ENCODE measurements at regions not wholly inside any gene's neighbourhood (a gene's known extent, or its start where the extent isn't known, plus 50 kb on each side); places are given as distances from the start of the nearest gene placed in this dataset.

GRCh38 chr19:22530042-22530441 lies 104.1 kb upstream of the ZNF492 start:
- H3K27me3 ChIP-seq (ENCODE audit: insufficient read depth, low read length, poor library complexity) = no peaks in the 10 kb centered on the region
- DNase-seq (no peak), ATAC-seq (ENCODE audit: insufficient read depth, low read depth) (no peak)
- peaks cover 9% of the 10 kb centered on the region for H3K9me3 ChIP-seq (ENCODE audit: insufficient read depth, low read length, severe bottlenecking)
- H3K9ac ChIP-seq (ENCODE audit: low read depth, low read length) = no peak overlapping the region
- no peak overlapping the region for H2AFZ ChIP-seq (ENCODE audit: low read depth, low read length)
- H3K27ac ChIP-seq (ENCODE audit: low read length) = no peak overlapping the region
- TF ChIP-seq, protein P1, sequence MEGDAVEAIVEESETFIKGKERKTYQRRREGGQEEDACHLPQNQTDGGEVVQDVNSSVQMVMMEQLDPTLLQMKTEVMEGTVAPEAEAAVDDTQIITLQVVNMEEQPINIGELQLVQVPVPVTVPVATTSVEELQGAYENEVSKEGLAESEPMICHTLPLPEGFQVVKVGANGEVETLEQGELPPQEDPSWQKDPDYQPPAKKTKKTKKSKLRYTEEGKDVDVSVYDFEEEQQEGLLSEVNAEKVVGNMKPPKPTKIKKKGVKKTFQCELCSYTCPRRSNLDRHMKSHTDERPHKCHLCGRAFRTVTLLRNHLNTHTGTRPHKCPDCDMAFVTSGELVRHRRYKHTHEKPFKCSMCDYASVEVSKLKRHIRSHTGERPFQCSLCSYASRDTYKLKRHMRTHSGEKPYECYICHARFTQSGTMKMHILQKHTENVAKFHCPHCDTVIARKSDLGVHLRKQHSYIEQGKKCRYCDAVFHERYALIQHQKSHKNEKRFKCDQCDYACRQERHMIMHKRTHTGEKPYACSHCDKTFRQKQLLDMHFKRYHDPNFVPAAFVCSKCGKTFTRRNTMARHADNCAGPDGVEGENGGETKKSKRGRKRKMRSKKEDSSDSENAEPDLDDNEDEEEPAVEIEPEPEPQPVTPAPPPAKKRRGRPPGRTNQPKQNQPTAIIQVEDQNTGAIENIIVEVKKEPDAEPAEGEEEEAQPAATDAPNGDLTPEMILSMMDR (IDR thresholded peaks at IDR 0.05; ENCODE audit: borderline replicate concordance, extremely low read depth, low read length, poor library complexity, severe bottlenecking) = no peak
- no peak for TF ChIP-seq EZH2 (IDR thresholded peaks at IDR 0.05; ENCODE audit: borderline replicate concordance, low read depth, low read length, severe bottlenecking)
- no peak overlapping the region for H3K4me3 ChIP-seq (ENCODE audit: low read depth in 1 of 2, low read length in 2 of 2)
- H4K20me1 ChIP-seq (ENCODE audit: insufficient read depth, low read length) = no peaks in the 10 kb centered on the region
- no peaks in the 10 kb centered on the region for H3K79me2 ChIP-seq (ENCODE audit: insufficient read depth, low read length)
- no peaks in the 10 kb centered on the region for H3K4me1 ChIP-seq (ENCODE audit: insufficient read depth, low read length)
- no peak overlapping the region for H3K4me2 ChIP-seq (ENCODE audit: insufficient read depth, low read length)
- H3K36me3 ChIP-seq (ENCODE audit: insufficient read depth, low read length) = no peaks in the 10 kb centered on the region

DNA sequence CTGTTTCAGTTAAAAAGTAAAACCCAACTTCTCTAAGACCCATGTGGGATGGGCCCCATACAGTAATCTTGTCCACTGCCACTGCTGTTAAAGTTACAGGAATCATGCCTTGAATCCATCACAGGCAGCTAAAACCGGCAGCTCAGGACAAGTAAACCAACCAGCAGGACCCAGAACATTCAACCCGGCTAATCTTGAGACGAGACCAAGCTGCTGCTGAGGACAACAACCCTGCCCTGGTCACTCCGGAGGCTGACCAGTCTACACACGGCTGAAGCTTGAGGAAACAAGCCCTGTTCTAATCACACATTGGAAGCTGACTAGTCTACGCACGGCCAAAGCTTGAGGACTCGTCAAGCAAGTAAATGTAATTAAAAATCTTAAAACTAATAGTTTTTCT lies 105.2 kb upstream of the ZNF492 start:
- peaks cover 9% of the 10 kb centered on the region for H3K9me3 ChIP-seq (ENCODE audit: insufficient read depth, low read length, severe bottlenecking)
- no peaks in the 10 kb centered on the region for H3K36me3 ChIP-seq (ENCODE audit: insufficient read depth, low read length)
- no peaks in the 10 kb centered on the region for H3K4me1 ChIP-seq (ENCODE audit: insufficient read depth, low read length)
- H2AFZ ChIP-seq (ENCODE audit: low read depth, low read length) = no peak overlapping the region
- H3K27ac ChIP-seq (ENCODE audit: low read length) = no peak overlapping the region
- no peak overlapping the region for H3K4me2 ChIP-seq (ENCODE audit: insufficient read depth, low read length)
- H3K4me3 ChIP-seq (ENCODE audit: low read depth in 1 of 2, low read length in 2 of 2) = no peak overlapping the region
- ATAC-seq (ENCODE audit: insufficient read depth, low read depth) (no peak), DNase-seq (no peak)
- H4K20me1 ChIP-seq (ENCODE audit: insufficient read depth, low read length) = no peaks in the 10 kb centered on the region
- H3K9ac ChIP-seq (ENCODE audit: low read depth, low read length) = no peak overlapping the region
- H3K79me2 ChIP-seq (ENCODE audit: insufficient read depth, low read length) = no peaks in the 10 kb centered on the region
- H3K27me3 ChIP-seq (ENCODE audit: insufficient read depth, low read length, poor library complexity) = no peaks in the 10 kb centered on the region
- TF ChIP-seq, protein P1 (IDR thresholded peaks at IDR 0.05; ENCODE audit: borderline replicate concordance, extremely low read depth, low read length, poor library complexity, severe bottlenecking) = no peak
- TF ChIP-seq EZH2 (IDR thresholded peaks at IDR 0.05; ENCODE audit: borderline replicate concordance, low read depth, low read length, severe bottlenecking) = no peak

GRCh38 chr19:22527554-22527953 lies 105.4 kb upstream of the ZNF98 start:
- no peaks in the 10 kb centered on the region for H3K79me2 ChIP-seq (ENCODE audit: insufficient read depth, low read length)
- H3K27me3 ChIP-seq (ENCODE audit: insufficient read depth, low read length, poor library complexity) = no peaks in the 10 kb centered on the region
- no peak for DNase-seq
- TF ChIP-seq EZH2 (IDR thresholded peaks at IDR 0.05; ENCODE audit: borderline replicate concordance, low read depth, low read length, severe bottlenecking) = no peak
- TF ChIP-seq, protein P1 (IDR thresholded peaks at IDR 0.05; ENCODE audit: borderline replicate concordance, extremely low read depth, low read length, poor library complexity, severe bottlenecking) = no peak
- H3K4me2 ChIP-seq (ENCODE audit: insufficient read depth, low read length) = no peak overlapping the region
- H3K9me3 ChIP-seq (ENCODE audit: insufficient read depth, low read length, severe bottlenecking) = peaks cover 15% of the 10 kb centered on the region
- no peak overlapping the region for H3K9ac ChIP-seq (ENCODE audit: low read depth, low read length)
- H4K20me1 ChIP-seq (ENCODE audit: insufficient read depth, low read length) = no peaks in the 10 kb centered on the region
- H3K27ac ChIP-seq (ENCODE audit: low read length) = no peak overlapping the region
- no peaks in the 10 kb centered on the region for H3K36me3 ChIP-seq (ENCODE audit: insufficient read depth, low read length)
- no peak overlapping the region for H2AFZ ChIP-seq (ENCODE audit: low read depth, low read length)
- no peak overlapping the region for H3K4me3 ChIP-seq (ENCODE audit: low read depth in 1 of 2, low read length in 2 of 2)
- H3K4me1 ChIP-seq (ENCODE audit: insufficient read depth, low read length) = no peaks in the 10 kb centered on the region
- no peak for ATAC-seq (ENCODE audit: insufficient read depth, low read depth)
